Activated CD8-positive, alpha-beta memory T cell treated with anti-CD3 and anti-CD28 coated beads, Interleukin-2, amount 10 ng/mL, durations not matched to agents 7 days and 5 days (primary cell): ENCODE measurements at regions not wholly inside any gene's neighbourhood (a gene's known extent, or its start where the extent isn't known, plus 50 kb on each side); places are given as distances from the start of the nearest gene placed in this dataset.
"Not testable (repeated sequence)": the region's sequence is repeated elsewhere in the genome, so short reads cannot be mapped to it uniquely, and the experiment has no call there.

Source experiments
- ATAC-seq: fragments of 150-1000 bp; cut with Tn5 transposase; one replicate; pipeline ENCODE4 v1.10.0; 2021; ENCODE audit warnings: moderate library complexity
- CTCF ChIA-PET: fragments of 350-600 bp; sonication (Branson Sonifier 250); formaldehyde crosslinking; loops from one replicate; lab custom pipeline; 2021; ENCODE audit warnings: antibody characterized with exemption; lab: Charles Lee
- DNase-seq: peaks from one replicate; pipeline ENCODE4 v3.0.0-alpha.2; 2020
- H3K27ac Mint-ChIP-seq: one replicate; pipeline ENCODE4 v1.8.0; 2021; ENCODE audit warnings: mild to moderate bottlenecking, mixed read lengths
- H3K27me3 Mint-ChIP-seq: one replicate; pipeline ENCODE4 v1.8.0; 2021; ENCODE audit warnings: mixed read lengths
- H3K36me3 Mint-ChIP-seq: one replicate; pipeline ENCODE4 v1.8.0; 2021; ENCODE audit warnings: mild to moderate bottlenecking, mixed read lengths
- H3K4me1 Mint-ChIP-seq: one replicate; pipeline ENCODE4 v1.8.0; 2021; ENCODE audit warnings: mixed read lengths
- H3K4me3 Mint-ChIP-seq: one replicate; pipeline ENCODE4 v1.8.0; 2021; ENCODE audit warnings: mild to moderate bottlenecking, moderate library complexity, mixed read lengths
- H3K9me3 Mint-ChIP-seq: one replicate; pipeline ENCODE4 v1.8.0; 2022; ENCODE audit warnings: low read depth, mixed read lengths

DNA sequence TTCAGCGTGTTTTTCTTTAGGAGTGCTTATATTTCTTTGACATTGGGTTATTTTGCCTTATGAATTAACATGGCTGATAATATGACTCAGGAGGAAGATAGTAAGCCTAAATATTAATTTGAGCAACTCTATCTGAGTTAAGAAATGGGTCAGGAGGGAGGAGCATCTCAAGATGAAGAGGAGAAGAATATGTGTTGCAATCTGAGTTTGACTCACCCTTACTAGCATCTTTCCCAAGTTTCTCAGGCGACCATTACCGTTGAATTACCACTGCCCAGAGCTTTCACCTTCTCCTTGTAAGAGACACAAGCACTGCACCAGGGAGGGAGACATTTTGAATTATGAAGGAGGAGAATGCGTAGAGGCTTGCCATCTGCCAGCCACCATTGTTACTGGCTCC lies 138.3 kb upstream of the MYRIP start:
- Mint-ChIP-seq H3K36me3 (no peaks in the 10 kb centered on the region), H3K27ac (no peak overlapping the region), H3K4me1 (no peaks in the 10 kb centered on the region), H3K27me3 (no peaks in the 10 kb centered on the region), H3K9me3 (no peaks in the 10 kb centered on the region), H3K4me3 (no peak overlapping the region)
- ATAC-seq (no peak), DNase-seq (no peak)
- CTCF ChIA-PET: no interaction called here

GRCh38 chr3:39671600-39671999 lies 137.8 kb upstream of the MYRIP start:
- Mint-ChIP-seq H3K4me3 (no peak overlapping the region), H3K27me3 (no peaks in the 10 kb centered on the region), H3K27ac (no peak overlapping the region), H3K4me1 (no peaks in the 10 kb centered on the region), H3K9me3 (no peaks in the 10 kb centered on the region), H3K36me3 (no peaks in the 10 kb centered on the region)
- no peak for ATAC-seq
- DNase-seq: no peak
- CTCF ChIA-PET: no interaction called here

DNA sequence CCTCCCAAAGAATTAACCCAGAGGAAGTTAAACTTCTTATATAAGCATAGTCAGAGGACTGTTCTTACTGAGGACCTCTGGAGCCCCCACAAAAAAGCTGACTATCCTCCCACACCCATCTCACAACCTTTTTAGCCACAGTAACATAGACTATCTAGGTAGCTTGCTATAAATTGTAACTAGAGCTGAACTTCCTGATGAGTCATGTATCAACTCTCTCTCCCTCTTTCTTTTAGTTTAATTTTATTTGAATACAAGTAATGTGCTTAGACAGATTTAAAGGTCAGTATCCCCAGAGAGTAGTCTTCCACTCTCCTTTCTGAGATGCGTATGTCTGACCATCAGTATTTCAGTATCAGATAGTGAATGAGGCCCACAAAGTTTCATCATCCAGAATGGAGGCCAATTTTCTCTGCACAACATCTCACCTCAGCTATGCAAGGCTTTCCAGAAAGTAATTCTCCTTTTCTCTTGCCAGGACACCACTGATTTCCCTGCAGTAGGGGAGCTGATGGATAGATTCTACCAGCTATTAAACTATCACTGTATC lies 104.0 kb upstream of the MYRIP start:
- H3K4me1 Mint-ChIP-seq: no peaks in the 10 kb centered on the region
- peaks cover 6% of the 10 kb centered on the region for H3K27me3 Mint-ChIP-seq
- H3K36me3 Mint-ChIP-seq: no peaks in the 10 kb centered on the region
- no peak overlapping the region for H3K4me3 Mint-ChIP-seq
- no peaks in the 10 kb centered on the region for H3K9me3 Mint-ChIP-seq
- no peak overlapping the region for H3K27ac Mint-ChIP-seq
- ATAC-seq: no peak
- DNase-seq: no peak
- CTCF ChIA-PET: interaction anchor here (0.6 to 1.2 kb wide), 3 partner anchors 116 to 612 kb away, joined by 3 read pairs; no protein-coding TSS in a partner anchor

- Mint-ChIP-seq H3K4me3 (no peak overlapping the region), H3K27ac (no peak overlapping the region), H3K36me3 (no peaks in the 10 kb centered on the region), H3K27me3 (peaks cover 6% of the 10 kb centered on the region), H3K9me3 (no peaks in the 10 kb centered on the region), H3K4me1 (no peaks in the 10 kb centered on the region)
- CTCF ChIA-PET: no interaction called here
- ATAC-seq: no peak
- no peak for DNase-seq
These were observed 102.0 kb upstream of the MYRIP start for GRCh38 chr3:39707314-39707909.

DNA sequence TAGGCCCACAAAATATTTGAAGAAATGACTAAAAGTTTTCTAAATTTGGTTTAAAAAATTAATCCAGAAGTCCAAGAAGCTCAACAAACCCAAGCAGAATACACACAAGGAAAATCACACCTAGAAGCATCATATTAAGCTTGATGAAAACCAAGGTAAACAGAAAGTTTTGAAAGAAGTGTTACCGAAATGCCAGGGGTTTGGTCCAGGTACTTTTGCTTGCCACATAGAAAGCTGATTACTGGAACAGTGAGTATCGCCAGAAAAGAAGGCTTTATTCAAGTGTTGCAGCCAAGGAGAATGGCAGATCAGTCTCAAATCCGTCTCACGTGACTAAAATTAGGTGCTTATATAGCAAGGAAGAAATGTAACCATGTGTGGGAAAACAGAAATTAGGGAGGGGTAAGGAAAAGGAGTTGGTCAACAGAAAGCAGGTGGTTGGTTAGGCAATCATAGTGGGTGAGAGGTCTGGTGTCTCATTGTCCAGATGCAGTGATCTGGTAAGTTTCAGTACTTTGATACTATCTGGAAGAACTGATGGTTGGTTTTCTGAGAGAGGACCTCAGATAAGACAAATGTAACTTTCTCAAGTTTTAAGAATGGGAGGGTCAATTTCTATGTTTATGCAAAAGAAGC lies 96.9 kb upstream of the MYRIP start:
- Mint-ChIP-seq H3K4me3 (no peak overlapping the region), H3K36me3 (no peaks in the 10 kb centered on the region), H3K4me1 (no peaks in the 10 kb centered on the region), H3K27ac (no peak overlapping the region), H3K27me3 (peaks cover 4% of the 10 kb centered on the region), H3K9me3 (no peaks in the 10 kb centered on the region)
- DNase-seq: no peak
- CTCF ChIA-PET: no interaction called here
- no peak for ATAC-seq

- H3K36me3 Mint-ChIP-seq, DNase-seq, H3K27ac Mint-ChIP-seq, H3K9me3 Mint-ChIP-seq, CTCF ChIA-PET, H3K4me3 Mint-ChIP-seq, ATAC-seq, H3K4me1 Mint-ChIP-seq, H3K27me3 Mint-ChIP-seq: not testable (repeated sequence)
These were observed 96.1 kb upstream of the MYRIP start for GRCh38 chr3:39713341-39713740.

- CTCF ChIA-PET: no interaction called here
- H3K27ac Mint-ChIP-seq: no peak overlapping the region
- H3K4me3 Mint-ChIP-seq: no peak overlapping the region
- no peaks in the 10 kb centered on the region for H3K9me3 Mint-ChIP-seq
- ATAC-seq (no peak), DNase-seq (no peak)
- H3K27me3 Mint-ChIP-seq: no peaks in the 10 kb centered on the region
- no peaks in the 10 kb centered on the region for H3K36me3 Mint-ChIP-seq
- H3K4me1 Mint-ChIP-seq: no peaks in the 10 kb centered on the region
These were observed 92.6 kb upstream of the MYRIP start for GRCh38 chr3:39716849-39717248.

DNA sequence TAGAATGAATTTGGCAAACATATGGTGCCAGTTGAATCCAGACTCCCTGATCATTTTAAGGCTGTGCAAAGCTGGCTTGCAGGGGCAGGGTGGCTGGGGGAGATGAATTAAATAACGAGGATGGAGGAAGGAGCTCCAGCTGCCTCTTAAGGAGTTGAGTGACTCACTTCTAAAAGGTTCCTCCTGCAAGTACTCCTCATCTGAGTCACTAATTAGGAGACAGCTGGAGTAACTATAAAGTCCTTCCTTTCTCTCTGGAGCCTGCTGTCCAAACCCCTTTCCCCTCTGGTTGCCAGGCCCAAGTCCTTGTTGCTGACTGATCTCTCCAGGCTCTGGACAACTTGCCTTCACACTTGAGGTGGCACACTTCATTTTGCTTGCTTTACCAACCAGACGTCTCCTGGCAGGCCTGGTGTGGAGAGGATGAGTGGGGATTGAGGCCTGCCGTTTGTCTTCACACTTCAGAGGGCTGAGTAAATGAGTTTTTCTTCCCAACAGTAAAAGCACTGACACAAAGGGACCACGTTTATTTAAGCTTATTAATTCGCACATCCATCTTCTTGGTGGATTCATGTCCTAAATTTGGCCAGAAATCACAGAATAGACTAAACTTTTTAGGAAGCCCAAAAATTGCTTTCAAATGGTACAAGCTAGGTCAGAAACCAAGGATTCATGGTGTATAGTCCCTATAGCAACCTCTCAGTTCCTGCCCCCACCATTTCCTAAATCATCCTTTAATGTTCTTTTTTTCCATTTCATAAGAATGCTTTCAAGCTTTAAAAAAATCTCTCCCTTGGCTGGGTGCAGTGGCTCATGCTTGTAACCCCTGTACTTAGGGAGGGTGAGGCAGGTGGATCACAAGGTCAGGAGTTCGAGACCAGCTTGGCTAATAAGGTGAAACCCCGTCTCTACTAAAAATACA lies 90.5 kb upstream of the MYRIP start:
- DNase-seq: no peak
- Mint-ChIP-seq H3K4me1 (no peaks in the 10 kb centered on the region), H3K27me3 (no peaks in the 10 kb centered on the region), H3K36me3 (no peaks in the 10 kb centered on the region), H3K27ac (no peak overlapping the region), H3K4me3 (no peak overlapping the region), H3K9me3 (no peaks in the 10 kb centered on the region)
- no peak for ATAC-seq
- CTCF ChIA-PET: interaction anchor here (1.0 kb wide), 1 partner anchor 590 kb away, joined by 3 read pairs; no protein-coding TSS in a partner anchor

GRCh38 chr3:39721076-39721475 lies 88.3 kb upstream of the MYRIP start:
- Mint-ChIP-seq H3K27ac (no peak overlapping the region), H3K27me3 (peaks cover 3% of the 10 kb centered on the region), H3K9me3 (no peaks in the 10 kb centered on the region), H3K4me1 (no peaks in the 10 kb centered on the region), H3K4me3 (no peak overlapping the region), H3K36me3 (no peaks in the 10 kb centered on the region)
- DNase-seq (no peak), ATAC-seq (no peak)
- CTCF ChIA-PET: no interaction called here

- H3K27me3 Mint-ChIP-seq: peaks cover 3% of the 10 kb centered on the region
- DNase-seq (no peak), ATAC-seq (no peak)
- no peak overlapping the region for H3K27ac Mint-ChIP-seq
- no peaks in the 10 kb centered on the region for H3K36me3 Mint-ChIP-seq
- no peak overlapping the region for H3K4me3 Mint-ChIP-seq
- no peaks in the 10 kb centered on the region for H3K4me1 Mint-ChIP-seq
- CTCF ChIA-PET: interaction anchor here (0.7 kb wide), 1 partner anchor 597 kb away, joined by 4 read pairs; no protein-coding TSS in a partner anchor
- H3K9me3 Mint-ChIP-seq: no peaks in the 10 kb centered on the region
These were observed 85.1 kb upstream of the MYRIP start for GRCh38 chr3:39724233-39724846.

- H3K27me3 Mint-ChIP-seq: peaks cover 3% of the 10 kb centered on the region
- no peak for DNase-seq
- no peaks in the 10 kb centered on the region for H3K9me3 Mint-ChIP-seq
- H3K36me3 Mint-ChIP-seq: no peaks in the 10 kb centered on the region
- CTCF ChIA-PET: no interaction called here
- no peak for ATAC-seq
- no peak overlapping the region for H3K4me3 Mint-ChIP-seq
- H3K4me1 Mint-ChIP-seq: no peaks in the 10 kb centered on the region
- H3K27ac Mint-ChIP-seq: no peak overlapping the region
These were observed 84.1 kb upstream of the MYRIP start for GRCh38 chr3:39725321-39725720.

DNA sequence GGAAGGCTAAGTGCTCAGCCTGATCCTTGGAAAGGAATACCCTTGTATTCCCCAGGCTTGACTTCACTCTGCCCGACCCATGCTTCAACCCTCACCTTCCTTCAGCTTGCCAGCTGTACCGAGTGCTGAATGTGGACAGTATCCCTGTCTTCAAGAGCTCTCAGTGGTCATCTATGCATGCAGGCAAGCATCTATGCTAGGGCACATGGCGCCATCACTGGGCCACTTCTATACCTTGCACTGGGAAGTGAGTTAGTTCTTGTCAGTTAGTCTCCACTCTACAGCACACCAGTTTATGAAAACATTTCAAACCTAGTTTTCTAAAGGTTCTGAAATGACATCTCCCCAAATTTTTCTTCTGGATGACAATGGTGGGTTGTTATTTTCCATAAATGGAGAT lies 82.0 kb upstream of the MYRIP start:
- no peaks in the 10 kb centered on the region for H3K4me1 Mint-ChIP-seq
- no peaks in the 10 kb centered on the region for H3K36me3 Mint-ChIP-seq
- peaks cover 3% of the 10 kb centered on the region for H3K27me3 Mint-ChIP-seq
- DNase-seq (no peak), ATAC-seq (no peak)
- no peak overlapping the region for H3K4me3 Mint-ChIP-seq
- H3K27ac Mint-ChIP-seq: no peak overlapping the region
- CTCF ChIA-PET: no interaction called here
- H3K9me3 Mint-ChIP-seq: no peaks in the 10 kb centered on the region

DNA sequence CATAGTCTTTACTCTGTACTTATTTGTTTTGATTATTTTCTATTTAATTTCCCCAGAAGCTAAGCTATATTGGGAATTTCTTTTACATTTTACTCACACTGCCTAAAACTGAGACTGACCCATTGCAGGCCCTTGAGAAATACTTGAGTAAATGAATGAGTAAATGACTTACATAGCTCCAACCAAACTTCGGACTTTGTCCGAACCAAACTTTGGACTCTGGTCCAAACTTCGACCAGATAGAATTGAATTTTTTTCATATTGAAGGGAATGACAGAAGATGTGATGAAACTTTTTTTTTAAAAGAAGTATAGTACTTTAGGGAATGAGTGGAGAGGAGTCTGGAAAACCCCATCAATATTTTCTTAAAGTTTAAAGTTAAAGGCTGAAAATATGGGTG lies 75.6 kb upstream of the MYRIP start:
- Mint-ChIP-seq H3K27me3 (no peaks in the 10 kb centered on the region), H3K27ac (no peak overlapping the region), H3K4me1 (no peaks in the 10 kb centered on the region), H3K4me3 (no peak overlapping the region), H3K36me3 (no peaks in the 10 kb centered on the region), H3K9me3 (no peaks in the 10 kb centered on the region)
- ATAC-seq (no peak), DNase-seq (no peak)
- CTCF ChIA-PET: no interaction called here
